GM18909 (cell line): ENCODE measurements at regions not wholly inside any gene's neighbourhood (a gene's known extent, or its start where the extent isn't known, plus 50 kb on each side); places are given as distances from the start of the nearest gene placed in this dataset.

ENCODE experiments used
- ATAC-seq: cut with Tn5 transposase; IDR thresholded peaks from one replicate; pipeline ENCODE4 v1.9.1; 2021; ENCODE audit warnings: mild to moderate bottlenecking; ENCODE audit not compliant: unreplicated experiment, poor library complexity

GRCh38 chr13:50071379-50071778, 56.1 kb downstream of the KCNRG start:
- ATAC-seq, result no peak

GRCh38 chr13:50072676-50073075, 57.4 kb downstream of the KCNRG start:
- no peak for ATAC-seq

GRCh38 chr13:50073340-50073739, 58.1 kb downstream of the KCNRG start:
- ATAC-seq, result no peak

- ATAC-seq, result peak; percentile 44
Observed at GRCh38 chr13:50074843-50075242, 59.6 kb downstream of the KCNRG start.

- ATAC-seq, result no peak
Observed at GRCh38 chr13:50075619-50076097, 60.4 kb downstream of the KCNRG start.

- ATAC-seq, result no peak
Observed at GRCh38 chr13:50077431-50077830, 62.2 kb downstream of the KCNRG start.

- no peak for ATAC-seq
Observed at GRCh38 chr13:50078231-50078894, 63.1 kb downstream of the KCNRG start.

- no peak for ATAC-seq
Observed at GRCh38 chr13:50078895-50079654, 63.8 kb downstream of the KCNRG start.

- no peak for ATAC-seq
Observed at GRCh38 chr13:50079655-50080202, 64.5 kb downstream of the KCNRG start.

GRCh38 chr13:50080203-50080910, 65.1 kb downstream of the KCNRG start:
- no peak for ATAC-seq

- peak; percentile 13 for ATAC-seq
Observed at GRCh38 chr13:50080911-50081678, 65.9 kb downstream of the KCNRG start.

GRCh38 chr13:50081679-50082425, 66.6 kb downstream of the KCNRG start:
- ATAC-seq, result peak; percentile 72

GRCh38 chr13:50082426-50083281, 67.4 kb downstream of the KCNRG start:
- ATAC-seq, result peak; percentile 65

- ATAC-seq, result no peak
Observed at GRCh38 chr13:50085063-50085462, 69.8 kb downstream of the KCNRG start.

GRCh38 chr13:50089633-50090032, 74.4 kb downstream of the KCNRG start:
- no peak for ATAC-seq

- no peak for ATAC-seq
Observed at GRCh38 chr13:50090211-50090610, 75.0 kb downstream of the KCNRG start.

- no peak for ATAC-seq
Observed at GRCh38 chr13:50094615-50095293, 79.5 kb downstream of the KCNRG start.

- ATAC-seq, result no peak
Observed at GRCh38 chr13:50098693-50099092, 83.4 kb downstream of the KCNRG start.
